ENCODE measurements at regions not wholly inside any gene's neighbourhood (a gene's known extent, or its start where the extent isn't known, plus 50 kb on each side); places are given as distances from the start of the nearest gene placed in this dataset.

DNA sequence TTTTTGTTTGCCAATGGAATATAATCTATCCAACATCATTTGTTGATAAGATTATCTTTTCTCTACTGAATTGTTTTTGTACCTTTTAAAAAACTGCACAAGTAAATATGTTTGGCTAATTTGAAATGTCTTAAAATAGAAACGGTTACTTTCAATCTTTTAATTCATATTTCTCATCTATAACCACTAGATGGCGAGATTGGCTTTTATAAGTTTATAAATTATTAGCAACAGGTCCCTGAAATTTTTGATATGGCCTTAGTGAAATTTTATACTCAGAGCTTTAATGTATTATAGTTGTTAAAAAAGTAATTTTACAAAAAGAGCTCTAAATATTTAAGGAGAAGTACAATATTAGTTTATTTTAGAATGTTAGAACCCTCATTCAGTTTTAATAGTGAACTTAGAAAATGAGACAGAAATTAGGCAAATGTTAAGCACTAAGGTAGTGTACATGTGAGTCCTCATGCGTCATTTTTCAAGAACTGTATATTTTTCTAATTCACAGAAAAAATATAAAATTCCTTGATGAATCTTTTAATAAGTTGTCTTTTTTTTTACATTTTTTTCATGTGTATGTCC, 592.5 kb downstream of the ARL4A start:
- TF ChIP-seq, protein P1, sequence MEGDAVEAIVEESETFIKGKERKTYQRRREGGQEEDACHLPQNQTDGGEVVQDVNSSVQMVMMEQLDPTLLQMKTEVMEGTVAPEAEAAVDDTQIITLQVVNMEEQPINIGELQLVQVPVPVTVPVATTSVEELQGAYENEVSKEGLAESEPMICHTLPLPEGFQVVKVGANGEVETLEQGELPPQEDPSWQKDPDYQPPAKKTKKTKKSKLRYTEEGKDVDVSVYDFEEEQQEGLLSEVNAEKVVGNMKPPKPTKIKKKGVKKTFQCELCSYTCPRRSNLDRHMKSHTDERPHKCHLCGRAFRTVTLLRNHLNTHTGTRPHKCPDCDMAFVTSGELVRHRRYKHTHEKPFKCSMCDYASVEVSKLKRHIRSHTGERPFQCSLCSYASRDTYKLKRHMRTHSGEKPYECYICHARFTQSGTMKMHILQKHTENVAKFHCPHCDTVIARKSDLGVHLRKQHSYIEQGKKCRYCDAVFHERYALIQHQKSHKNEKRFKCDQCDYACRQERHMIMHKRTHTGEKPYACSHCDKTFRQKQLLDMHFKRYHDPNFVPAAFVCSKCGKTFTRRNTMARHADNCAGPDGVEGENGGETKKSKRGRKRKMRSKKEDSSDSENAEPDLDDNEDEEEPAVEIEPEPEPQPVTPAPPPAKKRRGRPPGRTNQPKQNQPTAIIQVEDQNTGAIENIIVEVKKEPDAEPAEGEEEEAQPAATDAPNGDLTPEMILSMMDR (IDR thresholded peaks at IDR 0.05): peak; percentile 64
- Histone ChIP-seq H3K4me3 (no peak overlapping the region), H3K4me1 (no peaks in the 10 kb centered on the region), H3K9me3 (no peaks in the 10 kb centered on the region), H3K27me3 (ENCODE audit: insufficient read depth in 3 of 3, low read length in 2 of 3) (no peaks in the 10 kb centered on the region), H3K27ac (no peak overlapping the region), H3K36me3 (ENCODE audit: insufficient read depth in 1 of 2, low read depth in 1 of 2) (no peaks in the 10 kb centered on the region)
- 29 to 32% (median 31%) methylated on average over 3 of the region's 3 CpGs for WGBS, 3 donors
- DNase-seq (no peak), ATAC-seq (peak in 1 of 4 donors; percentile 43)
- intact Hi-C loops (cut with DNase I): loop anchor here (2.0 to 10.0 kb wide), 5 partner anchors 459 to 1415 kb away; no protein-coding TSS in a partner anchor

DNA sequence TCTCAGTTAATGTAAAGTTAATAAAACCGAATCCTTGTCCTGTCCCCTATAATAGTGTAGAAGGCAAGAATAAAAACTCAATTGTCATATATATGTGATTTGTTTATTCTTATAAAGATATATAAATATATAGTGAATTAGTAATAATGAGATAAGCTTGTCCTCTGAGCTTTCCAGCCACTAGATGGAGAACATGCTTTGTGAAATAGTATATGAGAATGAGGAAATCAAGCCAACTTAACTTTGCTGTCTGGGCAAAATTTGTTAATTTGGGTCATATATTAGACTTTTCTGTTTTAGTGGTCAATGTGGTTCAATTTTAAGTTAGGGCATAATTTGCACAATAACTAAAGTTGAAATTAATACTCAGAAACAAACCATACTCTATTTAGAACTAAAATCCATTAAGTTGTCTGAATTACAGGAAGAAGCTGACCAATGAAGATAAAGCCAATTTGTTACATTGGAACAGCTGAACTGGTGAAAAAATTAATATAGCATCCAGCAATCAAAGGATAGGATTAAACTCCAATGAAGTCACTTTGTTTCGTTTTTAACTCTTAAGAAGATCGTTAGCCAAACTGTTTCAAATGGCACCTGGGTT, 595.0 kb downstream of the ARL4A start:
- intact Hi-C loops (cut with DNase I): loop anchor here (5.0 to 10.0 kb wide), 2 partner anchors 1410 to 1412 kb away; no protein-coding TSS in a partner anchor
- no peak for ATAC-seq
- WGBS, 3 donors: 43 to 72% (median 53%) methylated on average over 3 of the region's 3 CpGs

DNA sequence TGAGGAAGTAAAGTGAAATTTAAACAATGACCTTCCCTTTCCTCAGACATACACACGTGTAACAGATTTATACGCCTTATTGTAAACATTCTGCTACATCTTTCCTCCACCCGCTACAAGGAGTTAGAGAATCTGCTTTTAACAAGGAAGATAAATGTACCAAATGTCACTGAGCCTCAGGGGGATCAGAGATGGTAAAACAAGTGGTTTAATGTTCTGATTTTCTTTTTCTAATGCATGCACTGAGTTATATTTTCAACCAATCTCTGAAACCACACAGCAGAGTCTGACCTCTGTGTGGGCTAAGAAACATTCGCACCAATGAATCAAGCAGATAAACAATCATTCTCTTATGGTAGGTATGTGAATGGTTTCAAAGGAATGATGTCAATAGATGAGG, 599.5 kb downstream of the ARL4A start:
- 77 to 79% (median 77%) methylated on average over 4 of the region's 4 CpGs for WGBS, 3 donors
- no peaks in the 10 kb centered on the region for H3K27me3 ChIP-seq (ENCODE audit: insufficient read depth in 3 of 3, low read length in 2 of 3)
- H3K4me1 ChIP-seq: no peaks in the 10 kb centered on the region
- no peak overlapping the region for H3K4me3 ChIP-seq
- no peak overlapping the region for H3K27ac ChIP-seq
- TF ChIP-seq, protein P1 (IDR thresholded peaks at IDR 0.05): no peak
- no peak for ATAC-seq
- DNase-seq: no peak
- H3K36me3 ChIP-seq (ENCODE audit: insufficient read depth in 1 of 2, low read depth in 1 of 2): no peaks in the 10 kb centered on the region
- no peaks in the 10 kb centered on the region for H3K9me3 ChIP-seq
- intact Hi-C loops (cut with DNase I): loop anchor here in 1 of 2 donors (10.0 kb wide), 1 partner anchor 1408 kb away; no protein-coding TSS in a partner anchor

More for the DNA sequence above, 595.0 kb downstream of the ARL4A start:
- no peak overlapping the region for H3K4me3 ChIP-seq
- no peak overlapping the region for H3K27ac ChIP-seq
- DNase-seq: no peak
- H3K9me3 ChIP-seq: no peaks in the 10 kb centered on the region
- H3K36me3 ChIP-seq (ENCODE audit: insufficient read depth in 1 of 2, low read depth in 1 of 2): no peaks in the 10 kb centered on the region
- H3K4me1 ChIP-seq: no peaks in the 10 kb centered on the region
- TF ChIP-seq, protein P1 (IDR thresholded peaks at IDR 0.05): peak; percentile 15
- no peaks in the 10 kb centered on the region for H3K27me3 ChIP-seq (ENCODE audit: insufficient read depth in 3 of 3, low read length in 2 of 3)

DNA sequence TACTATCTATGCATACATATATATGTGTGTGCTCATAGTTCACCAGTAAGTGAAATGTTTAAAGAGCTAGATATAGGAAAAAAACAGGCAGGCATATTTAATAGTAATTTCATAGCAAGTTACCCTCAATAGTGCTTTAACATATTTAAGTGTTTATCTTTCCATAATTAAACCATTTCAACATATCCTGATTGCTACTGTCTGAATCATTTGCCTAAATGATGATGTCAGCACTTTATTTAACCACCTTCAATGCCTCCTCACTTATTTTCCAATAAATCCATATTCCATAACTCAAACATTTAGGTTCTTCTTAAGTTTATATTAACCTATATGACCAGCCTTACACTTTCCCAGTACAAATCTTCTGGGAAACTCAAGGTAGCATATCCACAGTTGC, 601.1 kb downstream of the ARL4A start:
- Histone ChIP-seq H3K4me1 (peaks cover under 1% of the 10 kb centered on the region), H3K4me3 (no peak overlapping the region), H3K36me3 (ENCODE audit: insufficient read depth in 1 of 2, low read depth in 1 of 2) (no peaks in the 10 kb centered on the region), H3K27ac (no peak overlapping the region), H3K9me3 (no peaks in the 10 kb centered on the region), H3K27me3 (ENCODE audit: insufficient read depth in 3 of 3, low read length in 2 of 3) (no peaks in the 10 kb centered on the region)
- ATAC-seq (no peak), DNase-seq (no peak)
- TF ChIP-seq, protein P1 (IDR thresholded peaks at IDR 0.05): no peak
- intact Hi-C loops (cut with DNase I): loop anchor here in 1 of 2 donors (10.0 kb wide), 1 partner anchor 1406 kb away; no protein-coding TSS in a partner anchor

All from psoas muscle (tissue), 7 donors.